Naive B cell (primary cell): ENCODE measurements at regions not wholly inside any gene's neighbourhood (a gene's known extent, or its start where the extent isn't known, plus 50 kb on each side); places are given as distances from the start of the nearest gene placed in this dataset.
A peak's percentile ranks its signal among the peaks of the same experiment; 100 is the strongest.

Experiments
- ATAC-seq, 2 donors: fragments of 150-1000 bp; cut with Tn5 transposase; 2 replicates each; pipeline ENCODE4 v1.10.0; 2021; ENCODE audit warnings: low read depth in 2 of 2, mild to moderate bottlenecking in 2 of 2, moderate library complexity in 2 of 2
- DNase-seq: peaks from one replicate; pipeline ENCODE4 v3.0.0; 2022
- H3K27ac Mint-ChIP-seq, 6 donors: one replicate each; pipeline ENCODE4 v1.8.0; 2020 to 2022; ENCODE audit warnings: mild to moderate bottlenecking in 6 of 6, mixed read lengths in 6 of 6, moderate library complexity in 5 of 6, inconsistent platforms in 2 of 6
- H3K27me3 Mint-ChIP-seq, 3 donors: one replicate each; pipeline ENCODE4 v1.8.0; 2021 to 2022; ENCODE audit warnings: mixed read lengths in 3 of 3, mild to moderate bottlenecking in 1 of 3
- H3K36me3 Mint-ChIP-seq, 2 donors: one replicate each; pipeline ENCODE4 v1.8.0; 2020 to 2022; ENCODE audit warnings: mixed read lengths in 2 of 2, inconsistent platforms in 1 of 2, mild to moderate bottlenecking in 1 of 2
- H3K4me1 Mint-ChIP-seq, 3 donors: one replicate each; pipeline ENCODE4 v1.8.0; 2020 to 2022; ENCODE audit warnings: mixed read lengths in 3 of 3, inconsistent platforms in 1 of 3, mild to moderate bottlenecking in 1 of 3, moderate library complexity in 1 of 3
- H3K4me3 Mint-ChIP-seq, 8 donors: one replicate each; pipeline ENCODE4 v1.8.0; 2020 to 2022; ENCODE audit warnings: mild to moderate bottlenecking in 8 of 8, mixed read lengths in 8 of 8, moderate library complexity in 8 of 8, inconsistent platforms in 2 of 8
- H3K9me3 Mint-ChIP-seq, 7 donors: one replicate each; pipeline ENCODE4 v1.8.0; 2020 to 2022; ENCODE audit warnings: mixed read lengths in 7 of 7, mild to moderate bottlenecking in 5 of 7, inconsistent platforms in 2 of 7, moderate library complexity in 1 of 7

DNA sequence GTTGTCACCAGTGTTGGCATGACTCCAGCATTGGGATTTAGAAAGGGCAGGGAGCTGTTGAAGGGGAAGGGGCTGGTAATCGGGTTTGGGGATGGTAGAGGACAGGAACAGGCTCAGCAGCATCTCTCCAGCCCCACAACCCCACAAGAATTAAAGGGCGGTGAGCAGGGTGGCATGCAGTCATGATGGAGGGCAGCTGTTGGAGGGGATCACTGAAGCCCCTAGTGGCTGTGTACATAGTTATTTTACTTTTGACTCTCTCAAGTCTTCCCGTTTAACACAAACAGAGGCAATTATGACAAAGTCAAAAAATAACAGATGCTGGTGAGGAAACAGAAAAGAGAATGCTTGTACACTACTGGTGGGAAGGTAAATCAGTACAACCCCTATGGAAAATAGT, 213.8 kb downstream of the URB2 start:
- Mint-ChIP-seq H3K4me1 (peaks cover 22 to 44% (median 27%) of the 10 kb centered on the region in 3 donors), H3K36me3 (no peaks in the 10 kb centered on the region), H3K9me3 (peaks cover 0 to 2% (median 0%) of the 10 kb centered on the region in 7 donors), H3K4me3 (peak overlapping the region in 2 of 8 donors; percentile 16 to 26), H3K27me3 (peaks cover 0 to 6% (median 0%) of the 10 kb centered on the region in 3 donors), H3K27ac (peak overlapping the region in 2 of 6 donors; percentile 4 to 77)
- no peak for DNase-seq
- no peak for ATAC-seq

DNA sequence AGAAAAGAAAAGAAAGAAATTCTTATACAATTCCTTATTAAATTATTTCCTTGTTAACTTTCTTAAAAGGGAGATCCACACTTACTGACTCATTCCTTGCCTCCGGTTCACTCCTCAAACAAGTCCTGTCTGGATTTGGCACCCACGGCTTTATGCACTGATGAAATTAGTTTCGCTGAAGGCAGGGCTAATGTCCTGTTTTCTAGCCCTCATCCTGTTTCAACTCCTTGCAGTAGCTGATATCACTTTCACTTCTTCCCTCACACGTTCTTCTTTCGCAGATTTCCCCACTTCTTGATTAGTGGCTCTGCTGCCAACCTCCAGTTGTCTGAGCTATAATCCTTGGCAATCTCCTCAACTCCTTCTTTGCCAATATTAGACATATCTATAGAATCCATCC, 215.2 kb downstream of the URB2 start:
- Mint-ChIP-seq H3K4me3 (peak overlapping the region; percentile 3 to 83 (median 58)), H3K9me3 (peaks cover 0 to 2% (median 0%) of the 10 kb centered on the region in 7 donors), H3K27ac (peak overlapping the region; percentile 58 to 93 (median 88)), H3K36me3 (no peaks in the 10 kb centered on the region), H3K4me1 (peaks cover 30 to 58% (median 41%) of the 10 kb centered on the region in 3 donors), H3K27me3 (peaks cover 0 to 5% (median 0%) of the 10 kb centered on the region in 3 donors)
- DNase-seq (peak; percentile 17), ATAC-seq (peak; percentile 70 to 83)

GRCh38 chr1:229842302-229843255, 216.5 kb downstream of the URB2 start:
- no peaks in the 10 kb centered on the region for H3K9me3 Mint-ChIP-seq
- peak overlapping the region in 1 of 8 donors; percentile 5 for H3K4me3 Mint-ChIP-seq
- peak overlapping the region in 1 of 6 donors; percentile 52 for H3K27ac Mint-ChIP-seq
- H3K27me3 Mint-ChIP-seq, result no peaks in the 10 kb centered on the region
- H3K4me1 Mint-ChIP-seq, result peaks cover 30 to 62% (median 44%) of the 10 kb centered on the region in 3 donors
- ATAC-seq, result no peak
- DNase-seq, result no peak
- H3K36me3 Mint-ChIP-seq, result no peaks in the 10 kb centered on the region

DNA sequence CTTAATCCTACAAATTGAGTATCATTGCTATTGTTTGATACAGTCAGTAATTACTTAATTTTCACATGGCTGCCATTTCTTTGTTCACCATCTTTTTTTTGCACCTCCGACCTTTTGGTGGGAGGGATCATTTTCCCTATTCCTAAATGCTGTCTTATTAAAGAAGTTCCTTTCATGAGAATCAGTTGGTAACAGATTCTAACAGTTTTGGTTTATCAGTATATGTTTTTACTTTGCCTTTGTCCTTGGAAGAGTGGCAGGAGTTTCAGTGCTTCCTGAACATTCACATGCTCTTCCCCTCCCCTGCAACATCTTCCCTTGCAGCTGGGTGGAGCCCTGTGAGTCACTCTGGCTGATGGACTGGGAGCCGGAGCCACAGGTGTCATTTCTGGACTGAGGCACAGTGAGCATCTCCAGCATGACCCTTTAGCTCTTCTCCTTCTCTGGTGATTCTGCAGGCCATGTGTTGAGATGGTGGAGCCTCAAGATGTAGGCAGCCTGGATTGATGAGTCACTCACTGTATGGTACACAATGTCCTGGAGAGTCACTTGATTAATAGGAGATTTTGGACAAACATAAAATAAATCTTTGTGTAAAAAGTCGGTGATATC, 217.7 kb downstream of the URB2 start:
- H3K9me3 Mint-ChIP-seq, result no peaks in the 10 kb centered on the region
- no peak for ATAC-seq
- H3K27ac Mint-ChIP-seq, result peak overlapping the region in 1 of 6 donors; percentile 36
- H3K4me1 Mint-ChIP-seq, result peaks cover 30 to 69% (median 44%) of the 10 kb centered on the region in 3 donors
- no peak overlapping the region for H3K4me3 Mint-ChIP-seq
- DNase-seq, result no peak
- H3K36me3 Mint-ChIP-seq, result no peaks in the 10 kb centered on the region
- no peaks in the 10 kb centered on the region for H3K27me3 Mint-ChIP-seq

GRCh38 chr1:229844675-229845074, 218.6 kb downstream of the URB2 start:
- H3K27ac Mint-ChIP-seq, result peak overlapping the region in 2 of 6 donors; percentile 1 to 42
- H3K4me1 Mint-ChIP-seq, result peaks cover 34 to 67% (median 44%) of the 10 kb centered on the region in 3 donors
- H3K27me3 Mint-ChIP-seq, result no peaks in the 10 kb centered on the region
- H3K9me3 Mint-ChIP-seq, result no peaks in the 10 kb centered on the region
- no peaks in the 10 kb centered on the region for H3K36me3 Mint-ChIP-seq
- ATAC-seq, result no peak
- no peak overlapping the region for H3K4me3 Mint-ChIP-seq
- DNase-seq, result no peak

DNA sequence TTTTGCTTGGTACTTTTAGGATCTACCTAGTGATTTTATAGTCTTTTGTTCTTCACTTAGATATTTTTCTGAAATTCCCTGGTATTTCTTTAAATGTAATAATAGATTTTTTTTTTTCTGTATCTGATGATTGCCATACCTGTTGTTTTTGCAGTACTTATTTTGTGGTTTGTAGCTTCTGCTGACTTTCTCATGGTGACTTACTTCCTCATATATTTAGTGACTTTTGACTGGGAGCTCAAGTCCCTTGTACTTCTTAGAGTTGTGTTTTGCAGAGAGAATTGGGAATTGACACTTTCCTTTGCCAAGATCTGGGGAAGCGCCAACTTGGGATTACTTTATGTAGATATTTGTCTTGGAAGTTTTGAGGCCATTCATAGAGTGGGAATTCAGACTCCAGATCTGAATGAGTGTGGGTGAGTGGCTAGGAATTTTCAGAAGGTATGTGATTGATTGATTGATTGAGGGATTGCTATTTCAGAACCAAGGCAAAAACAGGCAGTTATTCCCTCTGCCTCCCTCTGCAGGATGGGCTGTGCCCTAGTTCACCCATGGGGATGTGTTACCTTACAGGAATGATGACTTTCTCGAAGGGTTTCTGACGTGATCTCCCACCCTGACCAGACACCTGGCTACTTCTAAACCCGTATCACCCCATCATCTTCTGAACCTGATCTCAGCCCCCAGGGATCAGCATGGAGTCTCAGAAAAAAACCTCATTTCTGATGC, 219.5 kb downstream of the URB2 start:
- H3K36me3 Mint-ChIP-seq, result no peaks in the 10 kb centered on the region
- DNase-seq, result no peak
- H3K4me3 Mint-ChIP-seq, result peak overlapping the region in 3 of 8 donors; percentile 7 to 29 (median 13)
- H3K9me3 Mint-ChIP-seq, result no peaks in the 10 kb centered on the region
- ATAC-seq, result peak in 1 of 2 donors; percentile 38
- no peaks in the 10 kb centered on the region for H3K27me3 Mint-ChIP-seq
- H3K27ac Mint-ChIP-seq, result peak overlapping the region in 4 of 6 donors; percentile 1 to 49 (median 40)
- H3K4me1 Mint-ChIP-seq, result peaks cover 34 to 60% (median 44%) of the 10 kb centered on the region in 3 donors

DNA sequence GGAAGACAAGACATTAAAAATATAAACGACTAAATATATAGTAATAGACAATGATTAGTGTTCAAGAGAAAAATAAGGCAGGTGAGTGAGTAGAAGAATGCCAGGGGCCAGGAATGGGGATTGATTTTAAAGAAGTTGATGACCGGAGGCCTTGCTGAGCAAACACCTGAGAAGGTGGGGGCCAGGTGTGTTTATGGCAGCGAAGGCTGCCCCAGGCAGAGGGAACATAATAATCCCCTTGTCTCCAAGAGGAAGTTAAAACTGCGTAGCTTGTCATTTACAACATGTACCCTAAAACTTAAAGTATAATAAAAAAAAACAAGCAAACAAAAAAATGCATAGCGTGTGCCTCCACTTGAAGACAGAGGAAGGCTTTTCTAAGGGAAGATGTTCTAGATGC, 220.3 kb downstream of the URB2 start:
- Mint-ChIP-seq H3K4me1 (peaks cover 34 to 55% (median 37%) of the 10 kb centered on the region in 3 donors), H3K36me3 (no peaks in the 10 kb centered on the region), H3K27me3 (no peaks in the 10 kb centered on the region), H3K27ac (no peak overlapping the region), H3K9me3 (no peaks in the 10 kb centered on the region), H3K4me3 (peak overlapping the region in 2 of 8 donors; percentile 7 to 44)
- DNase-seq (no peak), ATAC-seq (no peak)

- DNase-seq (no peak), ATAC-seq (peak; percentile 34 to 44)
- Mint-ChIP-seq H3K27me3 (no peaks in the 10 kb centered on the region), H3K36me3 (no peaks in the 10 kb centered on the region), H3K9me3 (no peaks in the 10 kb centered on the region), H3K27ac (no peak overlapping the region), H3K4me3 (no peak overlapping the region), H3K4me1 (peaks cover 19 to 44% (median 27%) of the 10 kb centered on the region in 3 donors)
Measured at GRCh38 chr1:229848752-229849677, 218.0 kb upstream of the GALNT2 start.

GRCh38 chr1:229851511-229851910, 215.5 kb upstream of the GALNT2 start:
- no peak for ATAC-seq
- H3K27me3 Mint-ChIP-seq, result no peaks in the 10 kb centered on the region
- H3K9me3 Mint-ChIP-seq, result no peaks in the 10 kb centered on the region
- H3K36me3 Mint-ChIP-seq, result no peaks in the 10 kb centered on the region
- H3K4me1 Mint-ChIP-seq, result peaks cover 26 to 44% (median 28%) of the 10 kb centered on the region in 3 donors
- H3K27ac Mint-ChIP-seq, result peak overlapping the region in 3 of 6 donors; percentile 13 to 74 (median 60)
- DNase-seq, result no peak
- H3K4me3 Mint-ChIP-seq, result no peak overlapping the region

GRCh38 chr1:229853751-229854150, 213.3 kb upstream of the GALNT2 start:
- Mint-ChIP-seq H3K4me3 (peak overlapping the region in 2 of 8 donors; percentile 30 to 65), H3K27ac (peak overlapping the region in 3 of 6 donors; percentile 44 to 89 (median 56)), H3K27me3 (no peaks in the 10 kb centered on the region), H3K4me1 (peaks cover 27 to 48% (median 28%) of the 10 kb centered on the region in 3 donors), H3K9me3 (no peaks in the 10 kb centered on the region), H3K36me3 (no peaks in the 10 kb centered on the region)
- ATAC-seq, result no peak
- no peak for DNase-seq

DNA sequence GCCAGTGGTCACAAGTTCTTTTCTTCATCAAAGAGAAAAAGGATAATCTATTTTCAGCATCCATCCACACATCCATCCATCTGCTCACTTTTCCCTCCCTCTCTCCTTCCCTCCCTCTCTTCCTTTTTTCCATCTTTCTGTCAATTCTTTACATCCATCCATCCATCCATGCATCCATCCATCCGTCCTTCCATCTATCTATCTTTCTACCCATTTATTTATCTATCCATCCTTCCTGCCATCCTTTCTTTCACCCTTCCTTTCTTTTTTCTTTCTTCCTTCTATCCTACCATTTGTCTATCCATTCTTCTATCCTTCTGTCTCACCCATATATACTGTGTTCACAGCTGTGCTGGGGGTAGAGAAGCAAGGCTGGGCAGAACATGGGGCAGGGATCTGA, 212.4 kb upstream of the GALNT2 start:
- Mint-ChIP-seq H3K27ac (peak overlapping the region in 5 of 6 donors; percentile 41 to 89 (median 57)), H3K9me3 (no peaks in the 10 kb centered on the region), H3K4me1 (peaks cover 24 to 47% (median 27%) of the 10 kb centered on the region in 3 donors), H3K4me3 (peak overlapping the region in 3 of 8 donors; percentile 0 to 47 (median 3)), H3K27me3 (no peaks in the 10 kb centered on the region), H3K36me3 (no peaks in the 10 kb centered on the region)
- no peak for DNase-seq
- ATAC-seq, result no peak

- no peaks in the 10 kb centered on the region for H3K27me3 Mint-ChIP-seq
- peak overlapping the region; percentile 69 to 96 (median 90) for H3K4me3 Mint-ChIP-seq
- H3K36me3 Mint-ChIP-seq, result no peaks in the 10 kb centered on the region
- DNase-seq, result peak; percentile 67
- no peaks in the 10 kb centered on the region for H3K9me3 Mint-ChIP-seq
- peaks cover 23 to 44% (median 27%) of the 10 kb centered on the region in 3 donors for H3K4me1 Mint-ChIP-seq
- peak; percentile 94 to 95 for ATAC-seq
- H3K27ac Mint-ChIP-seq, result peak overlapping the region; percentile 41 to 98 (median 92)
Measured at GRCh38 chr1:229856009-229856650, 210.9 kb upstream of the GALNT2 start.
